Forelimb muscle (tissue), 1 donor: ENCODE measurements at regions not wholly inside any gene's neighbourhood (a gene's known extent, or its start where the extent isn't known, plus 50 kb on each side); places are given as distances from the start of the nearest gene placed in this dataset.

Experiments
- DNase-seq: peaks from one replicate; pipeline ENCODE4 v3.0.0-alpha.2; 2013; ENCODE audit warnings: low read depth

GRCh38 chr3:76811418-76811817 is 228.5 kb upstream of the ROBO2 start:
- DNase-seq, result no peak

DNA sequence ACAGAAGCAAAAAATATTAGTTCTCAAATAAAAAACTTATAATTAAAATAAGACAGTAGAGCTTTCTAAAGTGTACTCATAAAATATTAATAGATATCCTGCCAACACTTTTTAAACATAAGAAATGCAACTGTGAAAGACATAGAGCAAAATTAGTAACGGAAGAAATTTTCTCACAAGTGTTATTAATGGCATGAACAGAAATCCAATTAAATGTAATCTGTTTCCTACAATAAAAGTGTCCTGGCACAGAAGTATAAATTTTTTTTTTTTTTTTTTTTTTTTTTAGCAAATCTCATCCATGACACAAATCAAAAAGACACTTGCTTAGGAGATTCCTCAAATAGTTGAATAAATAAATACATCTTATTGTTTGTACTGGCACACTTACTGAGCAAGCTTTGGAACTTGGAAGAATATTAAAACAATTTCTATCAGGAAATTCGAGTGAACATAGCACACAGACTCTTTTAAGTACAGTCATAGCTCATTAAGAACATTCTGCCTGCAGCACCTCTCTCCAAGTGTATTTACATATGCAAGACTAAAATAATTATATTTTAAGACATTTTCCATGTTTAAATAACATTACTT is 227.2 kb upstream of the ROBO2 start:
- DNase-seq, result no peak

GRCh38 chr3:76815561-76815960 is 224.3 kb upstream of the ROBO2 start:
- no peak for DNase-seq

- DNase-seq, result no peak
Measured at GRCh38 chr3:76820481-76820880, 219.4 kb upstream of the ROBO2 start.

DNA sequence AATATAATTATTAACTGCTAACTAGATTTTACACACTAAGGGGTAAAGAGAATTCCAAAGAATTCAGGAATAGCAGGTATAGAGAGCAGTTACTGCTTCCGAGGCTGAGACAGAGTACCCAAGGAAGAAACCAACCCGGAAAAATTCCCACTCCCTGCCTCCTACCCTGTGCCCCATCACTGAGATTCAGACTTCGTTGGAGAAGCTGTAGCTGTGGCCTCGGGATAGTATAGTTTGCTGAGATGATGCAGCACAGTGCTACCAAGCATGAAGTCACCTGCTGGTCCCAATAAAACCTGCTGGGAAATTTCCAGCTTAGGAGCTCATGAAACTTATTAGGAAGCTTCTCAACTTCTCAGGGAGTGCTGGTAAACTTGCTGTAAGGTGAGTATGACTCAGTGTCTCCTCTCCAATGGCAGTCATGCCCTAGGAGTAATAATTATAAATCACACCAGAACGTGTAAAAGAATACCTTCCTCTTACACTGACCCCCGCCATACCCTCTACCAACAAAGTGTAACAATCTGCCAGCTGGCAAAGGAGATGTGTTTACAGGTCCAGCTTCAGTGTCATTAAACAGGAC is 215.2 kb upstream of the ROBO2 start:
- DNase-seq, result no peak

- DNase-seq, result no peak
Measured at GRCh38 chr3:76826861-76827260, 213.0 kb upstream of the ROBO2 start.

GRCh38 chr3:76827701-76828226 is 212.1 kb upstream of the ROBO2 start:
- no peak for DNase-seq

DNA sequence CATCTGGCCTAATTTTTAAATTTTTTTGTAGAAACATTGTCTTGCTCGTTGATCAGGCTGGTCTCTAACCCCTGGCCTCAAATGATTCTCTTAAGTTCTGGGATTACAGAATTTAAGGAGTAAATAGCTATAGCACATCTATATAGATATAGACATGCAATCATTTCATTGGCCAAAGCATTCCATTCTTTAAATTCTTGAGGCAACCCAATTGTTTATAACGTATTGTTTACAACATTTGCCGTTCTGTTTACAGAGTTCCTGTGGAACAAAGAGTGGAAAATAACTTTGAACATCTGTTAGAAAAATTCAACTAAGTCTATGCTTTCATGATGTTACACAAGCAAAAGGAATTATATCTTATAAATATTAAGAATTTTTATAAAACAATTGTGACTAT is 205.2 kb upstream of the ROBO2 start:
- DNase-seq, result no peak

- DNase-seq, result no peak
Measured at GRCh38 chr3:76841747-76842146, 198.2 kb upstream of the ROBO2 start.

GRCh38 chr3:76842216-76842615 is 197.7 kb upstream of the ROBO2 start:
- no peak for DNase-seq

GRCh38 chr3:76855451-76855850 is 184.4 kb upstream of the ROBO2 start:
- DNase-seq, result no peak

DNA sequence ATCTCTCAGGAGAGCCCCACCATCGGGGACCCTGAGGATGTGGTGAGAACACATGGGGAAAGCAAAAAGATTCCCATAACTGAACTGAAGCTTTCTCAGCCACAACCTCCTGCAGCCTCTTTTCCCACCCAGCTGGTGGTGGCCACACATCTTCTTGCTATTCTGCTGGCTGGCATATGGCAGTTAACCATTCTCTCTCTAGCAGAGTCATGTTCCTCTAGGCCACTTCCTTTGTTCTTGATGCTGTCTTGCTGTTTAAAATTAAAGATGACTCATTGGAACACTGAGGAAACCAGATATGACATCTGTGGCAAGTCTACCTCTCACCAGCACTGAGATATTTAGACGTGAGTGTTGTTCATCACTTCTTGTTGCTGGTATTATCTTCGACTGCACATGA is 180.3 kb upstream of the ROBO2 start:
- no peak for DNase-seq

DNA sequence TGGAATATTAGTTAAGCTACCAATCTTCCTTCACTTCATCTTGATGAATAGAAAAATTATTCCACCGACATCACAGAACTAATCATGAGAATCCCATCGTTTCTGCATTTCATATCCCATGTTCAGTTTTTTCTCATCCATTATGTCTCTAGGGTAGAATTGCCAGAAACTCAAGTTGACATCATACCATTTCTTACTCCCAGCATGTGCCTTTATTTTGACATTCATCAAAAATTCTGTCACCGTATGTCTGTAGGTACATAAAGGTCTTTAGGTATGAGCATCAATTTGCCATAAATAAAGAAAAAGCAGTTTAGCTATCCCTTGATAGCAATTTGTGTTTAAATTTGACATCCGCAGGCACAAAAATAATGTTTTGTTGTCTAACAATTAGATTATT is 175.5 kb upstream of the ROBO2 start:
- no peak for DNase-seq

DNA sequence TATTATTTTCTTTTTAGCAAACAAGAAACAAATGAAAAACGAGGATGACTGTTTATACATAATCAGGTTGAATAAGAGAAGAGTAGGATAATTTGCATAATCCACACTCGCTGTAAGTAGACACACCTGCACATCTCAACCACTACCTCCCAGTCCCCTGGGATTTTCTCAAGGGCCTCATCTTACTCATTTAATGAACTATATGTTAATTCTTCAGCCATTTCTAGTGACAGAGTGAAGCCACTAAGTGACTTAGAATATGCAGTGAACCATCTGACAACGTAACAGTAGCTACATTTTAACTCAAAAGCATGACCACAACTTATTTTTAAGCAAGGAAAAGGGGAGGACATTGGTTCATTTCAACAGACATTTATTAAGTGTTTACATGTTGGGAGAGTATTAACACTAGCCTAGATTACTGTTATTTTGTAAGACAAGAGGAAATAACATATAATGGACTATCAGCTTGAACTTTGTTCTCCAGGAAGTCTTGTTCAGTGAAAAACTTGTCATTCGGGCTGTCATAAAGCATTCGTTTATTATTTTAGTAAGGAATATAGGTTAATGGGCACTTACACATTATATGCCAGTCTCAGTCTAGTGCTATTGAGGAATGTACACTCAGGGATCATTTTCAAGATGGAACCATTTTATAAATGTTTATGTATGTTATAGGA is 173.0 kb upstream of the ROBO2 start:
- no peak for DNase-seq

GRCh38 chr3:76869726-76870384 is 170.0 kb upstream of the ROBO2 start:
- DNase-seq, result no peak

DNA sequence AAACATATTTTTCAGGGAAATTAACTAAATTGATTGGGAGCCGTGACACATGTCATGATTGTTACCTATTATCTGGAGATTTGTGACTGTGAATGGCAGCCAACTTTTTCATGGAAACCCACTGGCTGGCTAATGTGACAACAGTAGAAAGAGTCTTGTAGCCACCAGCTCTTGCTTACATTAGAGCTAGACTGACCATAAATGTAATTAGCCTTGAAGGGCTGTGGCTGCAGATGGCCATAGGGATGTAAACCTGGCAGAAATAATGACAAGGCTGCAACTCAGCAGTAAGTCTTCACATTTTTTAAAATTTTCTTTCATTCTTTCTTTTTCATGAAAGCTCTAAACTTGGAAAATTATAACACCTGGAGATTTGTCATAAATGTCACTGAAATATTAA is 168.2 kb upstream of the ROBO2 start:
- DNase-seq, result no peak

- no peak for DNase-seq
Measured at GRCh38 chr3:76872999-76873398, 166.9 kb upstream of the ROBO2 start.

GRCh38 chr3:76873532-76874242 is 166.2 kb upstream of the ROBO2 start:
- DNase-seq, result no peak

GRCh38 chr3:76879959-76880358 is 159.9 kb upstream of the ROBO2 start:
- no peak for DNase-seq

GRCh38 chr3:76886761-76887500 is 153.0 kb upstream of the ROBO2 start:
- no peak for DNase-seq

DNA sequence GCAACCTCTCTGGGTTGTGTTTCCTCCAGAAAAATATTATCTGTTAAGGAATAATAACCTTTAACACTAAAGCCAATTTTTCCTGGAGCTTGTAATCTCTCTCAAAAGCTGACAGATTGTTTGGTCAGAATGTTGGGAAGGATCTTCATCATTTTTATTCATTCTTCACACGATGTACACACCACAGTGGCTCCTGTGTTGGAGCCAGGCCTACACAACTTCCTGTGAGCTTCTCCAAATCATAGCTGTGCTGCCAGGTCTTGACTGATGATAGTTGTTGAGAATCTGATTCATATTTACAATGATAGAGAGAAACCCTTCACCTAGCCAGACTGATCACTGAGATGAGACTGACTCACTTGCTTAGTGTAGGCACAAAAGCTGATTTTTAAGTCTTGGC is 151.0 kb upstream of the ROBO2 start:
- no peak for DNase-seq
